ENCODE measurements at regions not wholly inside any gene's neighbourhood (a gene's known extent, or its start where the extent isn't known, plus 50 kb on each side); places are given as distances from the start of the nearest gene placed in this dataset.

DNA sequence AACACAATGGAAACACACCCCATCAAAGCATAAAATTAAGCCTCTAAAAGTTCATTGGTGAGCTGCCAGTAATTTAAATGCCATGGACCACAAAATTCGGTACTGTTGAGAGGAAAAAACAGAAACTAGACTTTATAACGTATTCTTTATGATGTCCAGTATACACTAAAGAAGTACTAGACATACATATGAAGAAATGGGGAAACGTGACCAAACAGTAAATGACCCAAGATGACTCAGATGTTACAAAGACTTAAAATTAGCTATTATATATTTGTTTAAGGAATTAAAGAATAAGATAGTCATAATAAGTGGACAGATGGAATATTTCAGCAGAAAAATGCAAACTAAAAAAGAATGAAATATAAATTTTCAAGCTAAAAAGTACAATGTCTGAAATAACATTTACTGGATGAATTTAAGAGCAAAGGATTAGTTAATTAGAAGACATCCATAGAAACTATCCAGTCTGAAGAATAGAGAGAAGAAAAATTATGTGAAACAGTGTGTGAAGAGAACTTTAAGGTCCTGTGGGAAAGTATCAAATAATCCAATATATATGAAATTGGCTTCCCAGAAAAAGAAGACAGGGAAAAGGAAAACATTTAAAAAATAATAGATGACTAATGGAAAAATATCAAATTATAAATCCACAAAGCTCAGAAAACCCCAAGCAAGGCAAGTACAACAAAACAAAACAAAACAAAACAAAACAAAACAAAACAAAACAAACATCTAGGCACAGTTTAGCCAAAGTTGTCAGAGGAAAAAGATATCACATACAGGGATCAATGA, 69.4 kb downstream of the SAMD9 start:
- H3K36me3 ChIP-seq: no peaks in the 10 kb centered on the region
- H3K4me1 ChIP-seq: no peaks in the 10 kb centered on the region
- TF ChIP-seq CTCF (IDR thresholded peaks at IDR 0.05; ENCODE audit: low read depth, low read length): no peak
- no peak overlapping the region for H3K4me3 ChIP-seq (ENCODE audit: low read depth, low read length)
- H3K9me3 ChIP-seq: no peaks in the 10 kb centered on the region
- peaks cover 34% of the 10 kb centered on the region for H3K27me3 ChIP-seq
- DNase-seq: no peak

DNA sequence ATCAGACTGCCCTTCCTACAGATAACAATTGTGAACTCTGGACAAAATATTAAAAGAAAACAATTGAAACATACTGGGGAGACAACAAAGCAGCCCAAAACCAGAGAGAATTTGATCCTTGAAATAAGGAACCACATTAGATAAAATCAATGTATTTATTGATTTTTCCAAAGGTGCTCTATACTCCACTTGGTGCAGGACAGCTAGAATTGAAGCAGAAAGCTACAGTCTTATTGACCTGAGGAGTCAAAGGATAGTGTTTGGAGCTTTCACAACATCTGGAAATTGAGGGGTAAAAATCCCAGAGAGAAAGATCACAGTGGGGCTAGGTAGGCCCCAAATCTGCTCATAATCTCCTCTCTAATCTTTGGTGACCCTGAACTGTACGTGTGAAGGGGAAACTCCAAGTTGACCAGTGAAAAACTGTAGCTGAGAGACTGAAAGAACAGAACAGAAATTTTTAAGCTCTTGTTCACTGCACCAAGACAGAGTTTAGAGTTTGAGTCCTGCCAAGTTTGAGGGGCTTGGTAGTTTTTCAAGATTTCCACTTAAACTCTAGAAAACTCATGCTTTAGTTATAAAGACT, 70.2 kb downstream of the SAMD9 start:
- TF ChIP-seq CTCF (IDR thresholded peaks at IDR 0.05; ENCODE audit: low read depth, low read length): no peak
- H3K9me3 ChIP-seq: no peaks in the 10 kb centered on the region
- H3K4me1 ChIP-seq: no peaks in the 10 kb centered on the region
- H3K27me3 ChIP-seq: peaks cover 30% of the 10 kb centered on the region
- H3K36me3 ChIP-seq: no peaks in the 10 kb centered on the region
- DNase-seq: no peak
- no peak overlapping the region for H3K4me3 ChIP-seq (ENCODE audit: low read depth, low read length)

DNA sequence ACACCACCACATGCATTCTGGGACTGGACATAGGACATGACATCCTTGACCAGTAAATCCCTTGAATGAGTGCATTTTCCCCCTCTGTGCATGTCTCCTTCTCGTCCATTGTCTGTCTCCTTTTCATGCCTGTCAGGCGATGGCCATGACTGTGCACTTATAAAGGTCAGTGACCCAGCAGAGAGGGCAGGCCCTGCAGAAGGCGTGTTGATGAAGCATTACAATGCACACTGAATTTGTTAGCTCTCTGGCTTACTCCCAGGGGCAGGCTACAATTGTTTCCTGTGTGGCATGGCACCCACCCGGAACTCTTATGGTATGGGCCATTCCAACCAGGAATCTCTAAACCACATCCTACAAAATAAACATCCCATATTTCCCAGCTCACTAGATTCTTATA, 71.1 kb downstream of the SAMD9 start:
- H3K9me3 ChIP-seq: no peaks in the 10 kb centered on the region
- H3K36me3 ChIP-seq: no peaks in the 10 kb centered on the region
- TF ChIP-seq CTCF (IDR thresholded peaks at IDR 0.05; ENCODE audit: low read depth, low read length): no peak
- DNase-seq: no peak
- H3K4me3 ChIP-seq (ENCODE audit: low read depth, low read length): no peak overlapping the region
- peaks cover 26% of the 10 kb centered on the region for H3K27me3 ChIP-seq
- no peaks in the 10 kb centered on the region for H3K4me1 ChIP-seq

DNA sequence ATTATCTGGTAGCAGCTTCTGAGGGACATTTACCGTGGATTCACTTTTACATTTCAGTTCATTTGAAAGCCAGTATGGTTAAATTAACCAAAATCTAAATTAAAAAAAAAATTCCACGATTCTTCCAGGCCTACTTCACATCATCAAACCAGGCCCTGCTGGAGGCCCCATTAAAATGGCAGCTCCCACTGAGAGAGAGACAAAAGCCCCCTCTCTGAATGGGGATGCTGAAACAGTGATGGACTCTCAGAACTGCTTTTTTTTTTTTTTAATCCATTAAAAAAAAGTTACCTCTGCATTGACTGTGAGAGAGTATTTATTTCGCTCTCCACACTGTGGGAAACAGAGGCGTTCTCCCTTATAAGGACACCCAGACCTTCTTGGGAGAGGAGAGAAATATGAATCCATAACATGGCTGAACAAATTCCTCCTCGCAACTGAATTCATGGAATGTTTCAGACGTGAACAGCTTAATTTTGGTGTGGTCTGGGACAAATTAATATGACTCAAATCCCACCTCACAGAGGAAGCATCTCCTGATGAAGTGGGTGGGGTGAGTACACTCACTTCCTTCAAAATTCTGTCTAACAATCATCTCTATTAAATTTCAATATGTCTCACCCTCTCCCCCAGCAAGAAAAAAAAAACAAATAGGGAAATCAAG, 73.5 kb downstream of the SAMD9 start:
- H3K36me3 ChIP-seq: no peaks in the 10 kb centered on the region
- H3K9me3 ChIP-seq: no peaks in the 10 kb centered on the region
- no peak for TF ChIP-seq CTCF (IDR thresholded peaks at IDR 0.05; ENCODE audit: low read depth, low read length)
- peaks cover 15% of the 10 kb centered on the region for H3K27me3 ChIP-seq
- no peaks in the 10 kb centered on the region for H3K4me1 ChIP-seq
- DNase-seq: no peak
- H3K4me3 ChIP-seq (ENCODE audit: low read depth, low read length): no peak overlapping the region

DNA sequence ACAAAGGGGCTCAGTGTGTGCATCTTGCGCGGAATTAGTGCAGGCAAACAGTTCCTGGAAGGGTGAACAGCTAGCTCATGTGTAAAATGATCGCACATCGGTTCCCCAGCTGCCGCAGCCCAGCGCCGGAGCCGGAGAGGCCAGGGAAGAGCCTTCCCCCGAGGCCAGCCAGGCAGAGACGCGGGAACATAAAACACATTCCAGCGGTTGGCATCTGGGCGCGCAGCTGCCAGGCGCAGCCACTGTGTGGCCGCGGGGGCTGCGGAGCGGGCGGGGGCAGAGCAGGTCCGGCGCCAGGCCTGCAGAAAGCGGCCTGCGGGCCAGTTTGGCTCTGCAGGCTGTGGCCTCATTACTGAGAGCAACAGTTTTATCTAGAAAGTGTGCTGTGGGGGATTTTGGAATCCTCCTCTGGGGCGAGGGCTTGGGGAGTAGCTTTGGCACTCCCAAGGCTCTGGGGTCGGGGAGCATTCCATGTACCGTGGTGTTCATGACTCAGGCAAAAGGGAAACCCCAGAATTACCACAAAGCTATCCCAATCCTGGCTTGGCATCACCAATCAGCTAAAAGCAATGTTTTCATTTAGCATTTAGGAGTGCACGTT, 74.3 kb downstream of the SAMD9 start:
- no peak for DNase-seq
- H3K4me1 ChIP-seq: no peaks in the 10 kb centered on the region
- H3K9me3 ChIP-seq: no peaks in the 10 kb centered on the region
- TF ChIP-seq CTCF (IDR thresholded peaks at IDR 0.05; ENCODE audit: low read depth, low read length): no peak
- H3K4me3 ChIP-seq (ENCODE audit: low read depth, low read length): no peak overlapping the region
- H3K36me3 ChIP-seq: no peaks in the 10 kb centered on the region
- peaks cover 9% of the 10 kb centered on the region for H3K27me3 ChIP-seq

All from BE2C (cell line).